GM18508 (cell line): ENCODE measurements at regions not wholly inside any gene's neighbourhood (a gene's known extent, or its start where the extent isn't known, plus 50 kb on each side); places are given as distances from the start of the nearest gene placed in this dataset.
"Not testable (repeated sequence)": the region's sequence is repeated elsewhere in the genome, so short reads cannot be mapped to it uniquely, and the experiment has no call there.

ENCODE experiments used
- ATAC-seq: cut with Tn5 transposase; IDR thresholded peaks from one replicate; pipeline ENCODE4 v1.9.1; 2021; ENCODE audit warnings: moderate number of reproducible peaks; ENCODE audit not compliant: insufficient read depth, unreplicated experiment

GRCh38 chr18:993560-993959 is 88.9 kb downstream of the ADCYAP1 start:
- no peak for ATAC-seq

GRCh38 chr18:995629-996028 is 91.0 kb downstream of the ADCYAP1 start:
- no peak for ATAC-seq

DNA sequence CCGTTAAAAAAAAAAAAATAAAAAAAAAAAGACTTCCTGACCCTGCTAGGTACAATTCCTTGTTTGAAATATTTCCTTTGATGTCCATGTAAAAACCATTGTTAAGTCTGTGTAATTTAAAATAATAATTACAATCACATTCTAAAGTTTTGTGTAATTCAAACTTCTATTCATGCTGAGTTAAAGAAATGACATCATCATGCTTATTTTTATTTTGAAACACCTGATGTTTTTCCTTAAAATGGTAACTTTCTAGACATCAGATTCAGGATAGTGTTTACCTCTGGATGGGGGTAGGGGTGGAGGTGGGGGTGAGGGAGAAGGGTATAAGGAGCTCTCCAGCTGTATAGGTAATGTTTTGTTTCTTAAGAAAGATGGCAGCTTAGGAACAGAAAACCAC is 92.8 kb downstream of the ADCYAP1 start:
- no peak for ATAC-seq

DNA sequence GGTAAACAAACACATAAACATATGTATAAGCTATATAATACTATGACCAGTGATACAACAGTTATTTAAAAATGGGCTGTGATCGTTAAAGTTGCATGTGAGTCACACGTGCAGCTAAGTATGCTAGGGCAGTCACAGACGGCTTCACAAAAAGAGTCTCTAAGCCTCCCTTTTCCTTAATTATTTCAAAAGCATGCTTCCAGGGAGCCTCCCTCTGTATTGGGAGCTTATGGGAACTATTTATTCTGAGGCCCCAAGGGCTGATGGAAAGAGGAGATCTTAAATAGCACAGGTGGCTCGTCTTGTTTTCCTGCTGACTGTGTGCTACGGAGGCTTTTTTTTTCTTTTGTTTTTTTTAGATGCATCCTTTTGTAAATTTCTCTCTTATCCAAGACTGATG is 94.3 kb downstream of the ADCYAP1 start:
- no peak for ATAC-seq

DNA sequence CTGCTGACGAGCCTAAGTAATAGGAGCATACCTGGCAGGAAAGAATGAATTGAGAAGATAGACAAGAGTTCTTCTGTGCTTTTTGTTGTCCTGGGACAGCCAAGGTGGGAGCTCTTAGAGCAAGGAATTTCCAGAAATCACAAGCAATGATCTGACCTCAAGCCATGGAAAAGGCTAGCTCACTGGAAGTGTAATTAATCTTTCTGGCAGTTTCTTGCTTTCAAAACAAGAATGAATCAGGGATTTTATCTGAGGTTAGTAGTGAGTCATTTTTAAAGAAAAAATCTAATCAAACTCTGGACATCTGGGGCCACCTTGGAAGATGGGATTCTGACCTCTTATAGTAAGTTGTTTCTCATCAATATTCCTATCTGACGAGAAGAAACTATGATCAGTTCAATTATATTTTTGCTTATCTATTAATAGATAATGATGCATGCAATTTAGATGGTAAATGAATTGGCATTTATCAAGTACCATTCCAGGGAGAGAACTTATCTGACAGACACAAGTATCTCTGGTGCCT is 98.0 kb downstream of the ADCYAP1 start:
- ATAC-seq, result no peak

- no peak for ATAC-seq
Observed at GRCh38 chr18:1003499-1003898, 98.8 kb downstream of the ADCYAP1 start.

DNA sequence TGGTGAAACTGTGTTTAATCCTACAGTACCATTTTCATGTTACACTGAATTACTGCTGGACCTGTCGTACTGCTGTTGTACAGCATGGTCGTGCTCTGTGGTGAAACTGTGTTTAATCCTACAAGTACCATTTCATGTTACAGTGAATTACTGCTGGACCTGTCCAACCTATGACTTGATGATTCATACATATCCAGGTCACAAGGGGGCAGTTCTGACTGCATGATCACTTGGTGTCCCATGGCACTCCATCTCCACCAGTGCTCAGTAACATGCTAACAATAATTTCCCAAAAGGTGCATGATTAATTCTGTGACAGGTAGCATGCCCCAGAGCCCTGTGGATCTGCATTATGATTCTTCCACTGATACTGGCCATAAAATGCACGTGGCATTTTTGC is 101.6 kb downstream of the ADCYAP1 start:
- ATAC-seq, result no peak

DNA sequence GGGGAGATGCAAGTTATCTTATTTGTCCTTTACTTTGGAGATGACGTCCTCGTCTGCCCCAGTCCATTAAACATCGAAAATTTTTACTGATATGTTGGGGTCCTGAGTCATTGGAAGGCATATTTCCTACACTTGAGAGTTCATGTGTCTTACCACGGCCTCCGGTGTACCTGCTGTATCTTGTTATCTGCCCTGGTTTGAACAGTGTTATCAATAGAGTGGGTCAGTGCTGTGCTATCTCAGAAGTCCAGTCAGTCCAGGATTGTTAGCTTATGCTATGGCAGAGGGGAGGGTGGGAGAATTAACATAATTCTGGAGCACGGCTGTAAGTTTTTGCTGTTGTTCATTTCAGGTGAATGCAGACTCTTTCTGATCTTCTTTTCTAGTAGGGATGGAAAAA is 102.3 kb downstream of the ADCYAP1 start:
- no peak for ATAC-seq

- ATAC-seq, result no peak
Observed at GRCh38 chr18:1011349-1011748, 106.7 kb downstream of the ADCYAP1 start.

DNA sequence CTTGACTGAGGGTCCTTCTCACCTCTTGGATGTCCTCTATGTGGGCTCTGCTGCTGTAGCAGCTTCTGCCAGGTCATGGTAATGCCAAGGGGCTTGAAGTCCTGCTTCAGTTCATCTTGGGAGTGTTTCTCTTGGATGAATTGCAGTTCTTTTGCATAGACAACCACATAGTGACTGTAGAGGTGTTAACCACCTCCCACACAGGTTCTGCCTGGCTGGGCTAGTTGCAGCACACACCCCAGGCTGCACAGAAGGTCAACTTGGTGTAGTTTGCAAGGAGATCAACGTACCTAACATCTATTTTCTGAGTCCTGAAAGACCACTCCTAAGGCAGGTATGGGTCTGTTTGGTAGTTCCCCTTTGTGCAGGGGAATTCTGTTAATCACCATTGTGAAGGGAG is 108.1 kb downstream of the ADCYAP1 start:
- ATAC-seq, result no peak

- ATAC-seq, result no peak
Observed at GRCh38 chr18:1013951-1014350, 109.3 kb downstream of the ADCYAP1 start.

GRCh38 chr18:1014509-1014908 is 109.8 kb downstream of the ADCYAP1 start:
- no peak for ATAC-seq

- ATAC-seq, result no peak
Observed at GRCh38 chr18:1014951-1015624, 110.4 kb downstream of the ADCYAP1 start.

DNA sequence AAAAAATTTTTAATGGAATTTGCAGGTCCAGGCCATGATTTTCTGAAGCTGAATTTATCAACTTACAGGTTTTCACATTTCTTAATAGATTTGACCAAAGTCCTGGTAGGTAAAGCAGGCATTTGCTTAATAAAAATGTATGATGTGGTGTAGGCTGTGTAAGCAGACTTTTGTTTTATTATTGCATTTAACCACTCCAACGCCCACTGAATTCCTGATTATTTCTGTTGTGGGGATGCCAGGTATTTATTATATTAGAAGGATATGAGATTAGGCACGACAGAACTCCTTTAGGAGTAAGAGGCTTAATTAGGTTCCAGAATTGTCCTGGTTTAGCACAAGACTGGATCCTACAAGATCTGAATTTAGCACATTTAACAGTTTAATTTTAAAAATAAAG is 111.1 kb downstream of the ADCYAP1 start:
- no peak for ATAC-seq

DNA sequence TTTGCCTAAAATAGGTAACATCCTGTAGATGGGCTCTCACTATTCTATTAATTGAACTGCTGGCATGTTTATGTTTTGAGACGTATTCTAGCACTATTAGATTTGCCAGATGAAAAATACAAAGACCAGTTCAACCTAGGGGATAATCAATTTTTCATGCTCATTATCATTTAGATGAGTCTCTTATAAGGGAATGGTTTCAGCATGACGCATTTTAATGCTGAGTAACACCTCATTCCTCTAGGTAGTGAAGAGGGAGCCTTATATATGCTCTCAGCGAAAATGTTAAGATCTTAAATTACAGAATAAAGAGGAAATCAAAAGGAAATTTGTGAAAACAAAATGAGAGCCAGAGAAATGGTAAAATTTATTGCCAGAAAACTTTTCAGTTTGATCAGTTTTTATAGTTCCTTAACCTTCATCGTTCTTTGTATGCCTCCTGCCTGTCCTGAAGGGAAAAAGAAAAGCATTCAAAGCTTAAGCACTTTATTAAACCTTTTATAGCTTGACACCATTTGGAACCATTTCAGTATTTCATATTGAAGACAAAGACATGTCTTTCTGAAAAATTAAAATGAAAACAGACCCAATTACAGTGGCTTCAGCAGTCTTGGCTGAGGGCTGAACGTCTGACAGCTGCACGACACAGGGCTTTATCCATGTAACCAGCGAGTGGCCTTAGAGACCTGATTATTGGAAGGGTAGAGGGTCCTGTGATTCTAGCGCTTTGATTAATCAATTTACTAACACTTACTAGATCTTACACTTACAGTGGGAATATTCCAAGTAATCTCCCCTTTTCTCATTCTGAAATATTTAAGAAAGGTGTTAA is 112.8 kb downstream of the ADCYAP1 start:
- ATAC-seq, result no peak

- ATAC-seq, result no peak
Observed at GRCh38 chr18:1018181-1018681, 113.6 kb downstream of the ADCYAP1 start.

DNA sequence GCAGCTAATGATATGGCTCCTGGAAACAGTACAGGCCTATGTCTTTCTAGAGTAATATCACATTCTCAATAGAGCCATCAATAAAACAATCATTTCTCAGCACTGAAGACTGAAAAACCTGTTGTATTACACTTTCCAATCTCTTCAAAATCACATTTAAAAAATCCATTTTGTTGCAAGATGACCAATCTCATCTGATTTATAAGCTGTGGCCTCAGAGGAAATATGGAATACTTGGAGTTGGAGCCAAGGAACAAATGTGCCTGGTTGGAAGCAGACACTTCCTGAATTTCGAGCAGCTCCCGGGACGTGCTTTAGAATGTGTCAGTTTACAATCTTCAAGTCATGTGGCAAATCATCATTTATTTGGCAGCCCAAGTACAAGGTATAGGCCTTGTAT is 114.5 kb downstream of the ADCYAP1 start:
- ATAC-seq, result no peak

- no peak for ATAC-seq
Observed at GRCh38 chr18:1020731-1021344, 116.2 kb downstream of the ADCYAP1 start.

DNA sequence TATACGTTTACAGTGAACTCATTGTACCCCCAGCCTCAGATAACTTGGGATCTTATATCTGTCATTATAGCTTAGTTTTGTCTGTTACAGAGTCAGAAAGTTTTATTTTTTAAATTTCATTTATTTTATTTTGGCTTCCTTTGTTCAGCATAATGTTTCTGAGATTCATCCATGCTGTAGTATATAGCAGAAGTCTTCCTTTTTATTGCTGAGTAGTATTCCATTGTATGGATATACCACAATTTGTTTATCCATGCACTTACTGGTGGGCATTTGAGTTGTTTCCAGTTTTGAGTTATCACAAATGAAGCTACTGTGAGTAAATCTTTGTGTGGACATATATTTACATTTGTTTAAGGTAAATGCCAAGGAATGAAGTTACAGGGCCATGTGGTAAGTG is 122.3 kb downstream of the ADCYAP1 start:
- ATAC-seq, result no peak

GRCh38 chr18:1033092-1033491 is 128.4 kb downstream of the ADCYAP1 start:
- ATAC-seq, result not testable (repeated sequence)

- no peak for ATAC-seq
Observed at GRCh38 chr18:1034971-1035370, 130.3 kb downstream of the ADCYAP1 start.
